COLO829 (cell line): ENCODE measurements at regions not wholly inside any gene's neighbourhood (a gene's known extent, or its start where the extent isn't known, plus 50 kb on each side); places are given as distances from the start of the nearest gene placed in this dataset.

Experiments
- DNase-seq: peaks from one replicate; pipeline ENCODE4 v3.0.0; 2012; ENCODE audit warnings: low spot score

GRCh38 chr7:46009211-46009610 is 88.1 kb upstream of the IGFBP3 start:
- DNase-seq, result no peak

GRCh38 chr7:46007990-46008643 is 87.0 kb upstream of the IGFBP3 start:
- no peak for DNase-seq

- DNase-seq, result no peak
Observed at GRCh38 chr7:46007194-46007593, 86.1 kb upstream of the IGFBP3 start.

GRCh38 chr7:46006723-46007122 is 85.7 kb upstream of the IGFBP3 start:
- no peak for DNase-seq

GRCh38 chr7:46006212-46006611 is 85.1 kb upstream of the IGFBP3 start:
- DNase-seq, result no peak

- DNase-seq, result no peak
Observed at GRCh38 chr7:46004965-46005364, 83.9 kb upstream of the IGFBP3 start.

GRCh38 chr7:46003896-46004875 is 83.1 kb upstream of the IGFBP3 start:
- peak; percentile 87 for DNase-seq

- no peak for DNase-seq
Observed at GRCh38 chr7:46003161-46003560, 82.1 kb upstream of the IGFBP3 start.

- DNase-seq, result no peak
Observed at GRCh38 chr7:46000513-46000912, 79.4 kb upstream of the IGFBP3 start.

GRCh38 chr7:45999541-45999940 is 78.5 kb upstream of the IGFBP3 start:
- no peak for DNase-seq

GRCh38 chr7:45998506-45998905 is 77.4 kb upstream of the IGFBP3 start:
- DNase-seq, result no peak

- DNase-seq, result no peak
Observed at GRCh38 chr7:45993621-45994020, 72.5 kb upstream of the IGFBP3 start.

GRCh38 chr7:45992826-45993225 is 71.8 kb upstream of the IGFBP3 start:
- no peak for DNase-seq

- no peak for DNase-seq
Observed at GRCh38 chr7:45990276-45990675, 69.2 kb upstream of the IGFBP3 start.

- DNase-seq, result no peak
Observed at GRCh38 chr7:45988405-45989057, 67.5 kb upstream of the IGFBP3 start.

GRCh38 chr7:45987521-45988290 is 66.6 kb upstream of the IGFBP3 start:
- no peak for DNase-seq

GRCh38 chr7:45986355-45987298 is 65.6 kb upstream of the IGFBP3 start:
- DNase-seq, result no peak

GRCh38 chr7:45985902-45986301 is 64.8 kb upstream of the IGFBP3 start:
- no peak for DNase-seq

GRCh38 chr7:45984386-45985295 is 63.6 kb upstream of the IGFBP3 start:
- DNase-seq, result no peak
